COLO668 (cell line): ENCODE measurements at regions not wholly inside any gene's neighbourhood (a gene's known extent, or its start where the extent isn't known, plus 50 kb on each side); places are given as distances from the start of the nearest gene placed in this dataset.

Experiments
- DNase-seq: peaks from one replicate; lab custom pipeline; 2025; ENCODE audit not compliant: unreplicated experiment; lab: John Stamatoyannopoulos, UW

- no peak for DNase-seq
Observed at GRCh38 chr19:28520998-28521568, 691.9 kb downstream of the UQCRFS1 start.

GRCh38 chr19:28519952-28520861 lies 692.7 kb downstream of the UQCRFS1 start:
- DNase-seq = no peak

- no peak for DNase-seq
Observed at GRCh38 chr19:28519218-28519779, 693.7 kb downstream of the UQCRFS1 start.

GRCh38 chr19:28516415-28516872 lies 696.5 kb downstream of the UQCRFS1 start:
- no peak for DNase-seq

- DNase-seq = no peak
Observed at GRCh38 chr19:28514166-28514565, 698.8 kb downstream of the UQCRFS1 start.

GRCh38 chr19:28511655-28512054 lies 701.3 kb downstream of the UQCRFS1 start:
- DNase-seq = no peak

GRCh38 chr19:28509079-28509895 lies 703.7 kb downstream of the UQCRFS1 start:
- DNase-seq = no peak

GRCh38 chr19:28508666-28509065 lies 704.3 kb downstream of the UQCRFS1 start:
- no peak for DNase-seq

GRCh38 chr19:28505933-28506332 lies 707.0 kb downstream of the UQCRFS1 start:
- DNase-seq = no peak

GRCh38 chr19:28505134-28505533 lies 707.8 kb downstream of the UQCRFS1 start:
- DNase-seq = no peak

- no peak for DNase-seq
Observed at GRCh38 chr19:28504727-28505126, 708.2 kb downstream of the UQCRFS1 start.

- DNase-seq = no peak
Observed at GRCh38 chr19:28504139-28504538, 708.8 kb downstream of the UQCRFS1 start.

- DNase-seq = no peak
Observed at GRCh38 chr19:28502879-28503734, 709.8 kb downstream of the UQCRFS1 start.

- DNase-seq = no peak
Observed at GRCh38 chr19:28501976-28502375, 711.0 kb downstream of the UQCRFS1 start.

- no peak for DNase-seq
Observed at GRCh38 chr19:28500982-28501630, 711.8 kb downstream of the UQCRFS1 start.

- DNase-seq = no peak
Observed at GRCh38 chr19:28500296-28500695, 712.7 kb downstream of the UQCRFS1 start.

- DNase-seq = no peak
Observed at GRCh38 chr19:28498404-28498976, 714.5 kb downstream of the UQCRFS1 start.

- no peak for DNase-seq
Observed at GRCh38 chr19:28497887-28498286, 715.1 kb downstream of the UQCRFS1 start.

- DNase-seq = no peak
Observed at GRCh38 chr19:28497137-28497536, 715.8 kb downstream of the UQCRFS1 start.
